Astrocyte (in vitro differentiated cells and primary cell): ENCODE measurements at regions not wholly inside any gene's neighbourhood (a gene's known extent, or its start where the extent isn't known, plus 50 kb on each side); places are given as distances from the start of the nearest gene placed in this dataset.
"Not testable (repeated sequence)": the region's sequence is repeated elsewhere in the genome, so short reads cannot be mapped to it uniquely, and the experiment has no call there.

ENCODE experiments used
- EZH2 ChIP-seq: IDR thresholded peaks from 2 replicates; pipeline ENCODE4 v1.6.1; 2012; ENCODE audit warnings: mild to moderate bottlenecking, low read length, inconsistent platforms; ENCODE audit not compliant: insufficient read depth
- TF ChIP-seq, protein P1 (sequence below): IDR thresholded peaks from 2 replicates; pipeline ENCODE4 v1.5.1; 2011; ENCODE audit warnings: low read depth, mild to moderate bottlenecking, inconsistent platforms, low read length, moderate library complexity; ENCODE audit not compliant: insufficient read depth

DNA sequence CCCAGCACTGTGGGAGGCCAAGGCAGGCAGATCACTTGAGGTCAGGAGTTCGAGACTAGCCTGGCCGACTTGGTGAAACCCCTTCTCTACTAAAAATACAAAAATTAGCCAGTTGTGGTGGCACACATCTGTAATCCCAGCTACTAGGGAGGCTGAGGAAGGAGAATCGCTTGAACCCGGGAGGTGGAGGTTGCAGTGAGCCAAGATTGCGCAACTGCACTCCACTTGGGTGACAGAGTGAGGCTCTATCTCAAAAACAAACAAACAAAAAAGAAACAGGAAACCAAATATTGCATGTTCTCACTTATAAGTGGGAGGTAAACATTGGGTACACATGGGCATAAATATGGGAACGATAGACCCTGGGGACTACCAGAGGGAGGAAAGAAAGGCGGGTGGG is 94.7 kb upstream of the NEDD4L start:
- TF ChIP-seq, protein P1, sequence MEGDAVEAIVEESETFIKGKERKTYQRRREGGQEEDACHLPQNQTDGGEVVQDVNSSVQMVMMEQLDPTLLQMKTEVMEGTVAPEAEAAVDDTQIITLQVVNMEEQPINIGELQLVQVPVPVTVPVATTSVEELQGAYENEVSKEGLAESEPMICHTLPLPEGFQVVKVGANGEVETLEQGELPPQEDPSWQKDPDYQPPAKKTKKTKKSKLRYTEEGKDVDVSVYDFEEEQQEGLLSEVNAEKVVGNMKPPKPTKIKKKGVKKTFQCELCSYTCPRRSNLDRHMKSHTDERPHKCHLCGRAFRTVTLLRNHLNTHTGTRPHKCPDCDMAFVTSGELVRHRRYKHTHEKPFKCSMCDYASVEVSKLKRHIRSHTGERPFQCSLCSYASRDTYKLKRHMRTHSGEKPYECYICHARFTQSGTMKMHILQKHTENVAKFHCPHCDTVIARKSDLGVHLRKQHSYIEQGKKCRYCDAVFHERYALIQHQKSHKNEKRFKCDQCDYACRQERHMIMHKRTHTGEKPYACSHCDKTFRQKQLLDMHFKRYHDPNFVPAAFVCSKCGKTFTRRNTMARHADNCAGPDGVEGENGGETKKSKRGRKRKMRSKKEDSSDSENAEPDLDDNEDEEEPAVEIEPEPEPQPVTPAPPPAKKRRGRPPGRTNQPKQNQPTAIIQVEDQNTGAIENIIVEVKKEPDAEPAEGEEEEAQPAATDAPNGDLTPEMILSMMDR: not testable (repeated sequence)
- not testable (repeated sequence) for TF ChIP-seq EZH2
